ENCODE measurements at regions not wholly inside any gene's neighbourhood (a gene's known extent, or its start where the extent isn't known, plus 50 kb on each side); places are given as distances from the start of the nearest gene placed in this dataset.

- DNase-seq (ENCODE audit: low read depth) = no peak
These were observed 121.4 kb upstream of the SLC14A2 start for GRCh38 chr18:45493830-45494229.

GRCh38 chr18:45494811-45495210, 120.5 kb upstream of the SLC14A2 start:
- DNase-seq (ENCODE audit: low read depth) = no peak

- no peak for DNase-seq (ENCODE audit: low read depth)
These were observed 118.5 kb upstream of the SLC14A2 start for GRCh38 chr18:45496741-45497140.

GRCh38 chr18:45497595-45498286, 117.5 kb upstream of the SLC14A2 start:
- no peak for DNase-seq (ENCODE audit: low read depth)

- DNase-seq (ENCODE audit: low read depth) = no peak
These were observed 117.0 kb upstream of the SLC14A2 start for GRCh38 chr18:45498287-45498658.

GRCh38 chr18:45503990-45504389, 111.3 kb upstream of the SLC14A2 start:
- no peak for DNase-seq (ENCODE audit: low read depth)

- no peak for DNase-seq (ENCODE audit: low read depth)
These were observed 109.6 kb upstream of the SLC14A2 start for GRCh38 chr18:45505497-45506206.

GRCh38 chr18:45506951-45507350, 108.3 kb upstream of the SLC14A2 start:
- no peak for DNase-seq (ENCODE audit: low read depth)

GRCh38 chr18:45509535-45509934, 105.7 kb upstream of the SLC14A2 start:
- DNase-seq (ENCODE audit: low read depth) = no peak

- no peak for DNase-seq (ENCODE audit: low read depth)
These were observed 104.6 kb upstream of the SLC14A2 start for GRCh38 chr18:45510656-45511055.

- DNase-seq (ENCODE audit: low read depth) = no peak
These were observed 102.8 kb upstream of the SLC14A2 start for GRCh38 chr18:45512363-45512953.

GRCh38 chr18:45517181-45517741, 98.0 kb upstream of the SLC14A2 start:
- DNase-seq (ENCODE audit: low read depth) = no peak

GRCh38 chr18:45518311-45519155, 96.7 kb upstream of the SLC14A2 start:
- no peak for DNase-seq (ENCODE audit: low read depth)

GRCh38 chr18:45519411-45520280, 95.6 kb upstream of the SLC14A2 start:
- no peak for DNase-seq (ENCODE audit: low read depth)

- DNase-seq (ENCODE audit: low read depth) = no peak
These were observed 94.1 kb upstream of the SLC14A2 start for GRCh38 chr18:45521136-45521535.

GRCh38 chr18:45521777-45522176, 93.5 kb upstream of the SLC14A2 start:
- DNase-seq (ENCODE audit: low read depth) = no peak

- no peak for DNase-seq (ENCODE audit: low read depth)
These were observed 92.9 kb upstream of the SLC14A2 start for GRCh38 chr18:45522371-45522770.

GRCh38 chr18:45525301-45525700, 90.0 kb upstream of the SLC14A2 start:
- no peak for DNase-seq (ENCODE audit: low read depth)

- DNase-seq (ENCODE audit: low read depth) = no peak
These were observed 89.0 kb upstream of the SLC14A2 start for GRCh38 chr18:45526114-45526841.

- no peak for DNase-seq (ENCODE audit: low read depth)
These were observed 87.4 kb upstream of the SLC14A2 start for GRCh38 chr18:45527891-45528290.
